ENCODE measurements at regions not wholly inside any gene's neighbourhood (a gene's known extent, or its start where the extent isn't known, plus 50 kb on each side); places are given as distances from the start of the nearest gene placed in this dataset.

DNA sequence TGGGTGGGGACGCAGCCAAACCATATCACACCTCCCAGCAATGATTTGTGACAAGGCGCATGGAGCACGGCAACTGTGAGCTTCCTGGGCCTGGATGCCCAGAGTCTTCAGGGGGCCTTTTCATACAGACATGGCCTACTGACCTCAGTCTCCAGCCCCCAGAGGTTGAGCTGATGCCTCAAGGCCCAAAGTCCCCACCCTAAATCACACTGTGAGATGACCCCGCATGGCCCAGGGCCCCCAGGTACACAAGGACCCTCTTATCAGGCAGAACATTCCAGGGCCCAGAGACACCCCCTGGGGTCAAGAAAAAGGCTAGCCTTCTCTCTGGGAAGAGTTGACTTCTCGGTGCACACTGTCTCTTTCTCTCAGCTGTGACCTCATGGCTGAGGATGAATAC lies 179.7 kb upstream of the C1orf174 start:
- peaks cover 23% of the 10 kb centered on the region for H3K4me1 ChIP-seq (ENCODE audit: control insufficient read depth, low read length)
- no peak overlapping the region for H3K27ac ChIP-seq (ENCODE audit: low read depth, low read length)
- no peaks in the 10 kb centered on the region for H3K36me3 ChIP-seq (ENCODE audit: control insufficient read depth, low read length)
- no peak overlapping the region for H3K4me3 ChIP-seq (ENCODE audit: low read length)
- H4K20me1 ChIP-seq (ENCODE audit: control insufficient read depth, insufficient read depth, low read depth, low read length) = no peaks in the 10 kb centered on the region
- no peak overlapping the region for H3K4me2 ChIP-seq (ENCODE audit: low read length)
- no peaks in the 10 kb centered on the region for H3F3A ChIP-seq (ENCODE audit: control insufficient read depth, insufficient read depth)
- H3K9me3 ChIP-seq (ENCODE audit: control insufficient read depth, insufficient read depth, low read length) = 0 out of 2 replicates have a peak, but pooled peaks cover 5% of the 10 kb centered on the region
- no peaks in the 10 kb centered on the region for H3K9me2 ChIP-seq (replicated peaks; ENCODE audit: control insufficient read depth, low read length)
- TF ChIP-seq, protein P1, sequence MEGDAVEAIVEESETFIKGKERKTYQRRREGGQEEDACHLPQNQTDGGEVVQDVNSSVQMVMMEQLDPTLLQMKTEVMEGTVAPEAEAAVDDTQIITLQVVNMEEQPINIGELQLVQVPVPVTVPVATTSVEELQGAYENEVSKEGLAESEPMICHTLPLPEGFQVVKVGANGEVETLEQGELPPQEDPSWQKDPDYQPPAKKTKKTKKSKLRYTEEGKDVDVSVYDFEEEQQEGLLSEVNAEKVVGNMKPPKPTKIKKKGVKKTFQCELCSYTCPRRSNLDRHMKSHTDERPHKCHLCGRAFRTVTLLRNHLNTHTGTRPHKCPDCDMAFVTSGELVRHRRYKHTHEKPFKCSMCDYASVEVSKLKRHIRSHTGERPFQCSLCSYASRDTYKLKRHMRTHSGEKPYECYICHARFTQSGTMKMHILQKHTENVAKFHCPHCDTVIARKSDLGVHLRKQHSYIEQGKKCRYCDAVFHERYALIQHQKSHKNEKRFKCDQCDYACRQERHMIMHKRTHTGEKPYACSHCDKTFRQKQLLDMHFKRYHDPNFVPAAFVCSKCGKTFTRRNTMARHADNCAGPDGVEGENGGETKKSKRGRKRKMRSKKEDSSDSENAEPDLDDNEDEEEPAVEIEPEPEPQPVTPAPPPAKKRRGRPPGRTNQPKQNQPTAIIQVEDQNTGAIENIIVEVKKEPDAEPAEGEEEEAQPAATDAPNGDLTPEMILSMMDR (IDR thresholded peaks at IDR 0.05; ENCODE audit: low read depth, low read length, poor library complexity, severe bottlenecking) = no peak
- TF ChIP-seq EZH2phosphoT487 (IDR thresholded peaks at IDR 0.05; ENCODE audit: borderline replicate concordance, low read length) = no peak
- H3K27me3 ChIP-seq (ENCODE audit: control insufficient read depth, low read length) = no peaks in the 10 kb centered on the region
- H3K79me2 ChIP-seq (ENCODE audit: control insufficient read depth, low read length) = no peaks in the 10 kb centered on the region

DNA sequence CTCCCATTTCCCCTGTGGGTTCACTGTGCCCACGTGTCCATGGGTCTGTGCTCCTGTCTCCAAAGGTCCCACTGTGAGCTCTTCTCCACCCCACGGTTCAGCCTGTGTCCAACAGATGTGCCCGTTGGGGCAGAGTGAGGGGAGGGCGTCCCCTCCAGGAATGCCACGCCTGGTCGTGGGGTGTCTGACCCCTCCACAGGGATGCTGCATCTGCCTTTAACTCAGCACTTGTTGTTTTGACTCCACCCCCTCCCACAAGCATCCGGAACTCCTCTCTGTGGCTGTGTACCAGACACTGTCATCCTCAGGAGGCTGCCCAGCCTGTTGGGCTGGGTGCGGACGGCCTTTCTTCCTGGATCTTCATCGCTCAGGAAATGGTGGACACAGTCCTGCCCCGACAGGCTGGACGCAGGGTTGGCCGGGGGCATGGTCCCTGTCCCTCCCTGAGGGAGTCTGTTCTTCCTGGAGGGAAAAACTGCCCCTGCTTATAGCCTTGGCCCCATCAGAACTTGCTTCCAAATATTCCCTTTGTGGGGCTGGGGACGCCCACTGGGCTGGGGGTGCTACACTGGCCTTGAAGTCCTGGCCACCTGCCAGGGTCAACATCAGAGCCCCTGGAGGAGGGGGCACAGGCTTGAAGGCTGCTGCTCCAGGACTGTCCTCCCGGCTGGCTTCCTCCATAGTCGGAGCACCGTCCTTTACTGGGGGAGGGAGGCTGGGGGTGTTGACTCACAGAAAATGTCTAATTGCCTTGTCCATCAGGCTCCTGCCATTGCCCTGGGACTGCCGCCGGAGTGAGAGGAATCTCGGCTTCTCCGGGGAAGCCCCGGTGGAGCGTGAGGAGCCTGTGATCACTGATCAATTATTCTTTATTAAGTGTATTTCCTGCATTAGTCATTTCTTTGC lies 182.0 kb upstream of the C1orf174 start:
- Histone ChIP-seq H3K9me3 (ENCODE audit: control insufficient read depth, insufficient read depth, low read length) (0 out of 2 replicates have a peak, but pooled peaks cover 5% of the 10 kb centered on the region), H3F3A (ENCODE audit: control insufficient read depth, insufficient read depth) (no peaks in the 10 kb centered on the region), H3K36me3 (ENCODE audit: control insufficient read depth, low read length) (no peaks in the 10 kb centered on the region), H3K79me2 (ENCODE audit: control insufficient read depth, low read length) (no peaks in the 10 kb centered on the region), H3K27me3 (ENCODE audit: control insufficient read depth, low read length) (no peaks in the 10 kb centered on the region), H3K9me2 (replicated peaks; ENCODE audit: control insufficient read depth, low read length) (no peaks in the 10 kb centered on the region), H4K20me1 (ENCODE audit: control insufficient read depth, insufficient read depth, low read depth, low read length) (no peaks in the 10 kb centered on the region), H3K4me3 (ENCODE audit: low read length) (no peak overlapping the region), H3K4me2 (ENCODE audit: low read length) (no peak overlapping the region), H3K4me1 (ENCODE audit: control insufficient read depth, low read length) (peaks cover 27% of the 10 kb centered on the region), H3K27ac (ENCODE audit: low read depth, low read length) (no peak overlapping the region)
- TF ChIP-seq, protein P1 (IDR thresholded peaks at IDR 0.05; ENCODE audit: low read depth, low read length, poor library complexity, severe bottlenecking) = no peak
- no peak for TF ChIP-seq EZH2phosphoT487 (IDR thresholded peaks at IDR 0.05; ENCODE audit: borderline replicate concordance, low read length)

GRCh38 chr1:4083231-4084047 lies 183.4 kb upstream of the C1orf174 start:
- no peaks in the 10 kb centered on the region for H3K27me3 ChIP-seq (ENCODE audit: control insufficient read depth, low read length)
- 0 out of 2 replicates have a peak, but pooled peaks cover 5% of the 10 kb centered on the region for H3K9me3 ChIP-seq (ENCODE audit: control insufficient read depth, insufficient read depth, low read length)

More at GRCh38 chr1:4083231-4084047, 183.4 kb upstream of the C1orf174 start:
- Histone ChIP-seq H3K4me3 (ENCODE audit: low read length) (no peak overlapping the region), H3K36me3 (ENCODE audit: control insufficient read depth, low read length) (no peaks in the 10 kb centered on the region), H3K27ac (ENCODE audit: low read depth, low read length) (no peak overlapping the region), H3K4me1 (ENCODE audit: control insufficient read depth, low read length) (peaks cover 35% of the 10 kb centered on the region), H3K4me2 (ENCODE audit: low read length) (no peak overlapping the region), H3K79me2 (ENCODE audit: control insufficient read depth, low read length) (no peaks in the 10 kb centered on the region), H3K9me2 (replicated peaks; ENCODE audit: control insufficient read depth, low read length) (no peaks in the 10 kb centered on the region), H3F3A (ENCODE audit: control insufficient read depth, insufficient read depth) (no peaks in the 10 kb centered on the region), H4K20me1 (ENCODE audit: control insufficient read depth, insufficient read depth, low read depth, low read length) (no peaks in the 10 kb centered on the region)
- TF ChIP-seq, protein P1 (IDR thresholded peaks at IDR 0.05; ENCODE audit: low read depth, low read length, poor library complexity, severe bottlenecking) = no peak
- TF ChIP-seq EZH2phosphoT487 (IDR thresholded peaks at IDR 0.05; ENCODE audit: borderline replicate concordance, low read length) = no peak

Measured in DOHH2 (cell line).